ENCODE measurements at regions not wholly inside any gene's neighbourhood (a gene's known extent, or its start where the extent isn't known, plus 50 kb on each side); places are given as distances from the start of the nearest gene placed in this dataset.

DNA sequence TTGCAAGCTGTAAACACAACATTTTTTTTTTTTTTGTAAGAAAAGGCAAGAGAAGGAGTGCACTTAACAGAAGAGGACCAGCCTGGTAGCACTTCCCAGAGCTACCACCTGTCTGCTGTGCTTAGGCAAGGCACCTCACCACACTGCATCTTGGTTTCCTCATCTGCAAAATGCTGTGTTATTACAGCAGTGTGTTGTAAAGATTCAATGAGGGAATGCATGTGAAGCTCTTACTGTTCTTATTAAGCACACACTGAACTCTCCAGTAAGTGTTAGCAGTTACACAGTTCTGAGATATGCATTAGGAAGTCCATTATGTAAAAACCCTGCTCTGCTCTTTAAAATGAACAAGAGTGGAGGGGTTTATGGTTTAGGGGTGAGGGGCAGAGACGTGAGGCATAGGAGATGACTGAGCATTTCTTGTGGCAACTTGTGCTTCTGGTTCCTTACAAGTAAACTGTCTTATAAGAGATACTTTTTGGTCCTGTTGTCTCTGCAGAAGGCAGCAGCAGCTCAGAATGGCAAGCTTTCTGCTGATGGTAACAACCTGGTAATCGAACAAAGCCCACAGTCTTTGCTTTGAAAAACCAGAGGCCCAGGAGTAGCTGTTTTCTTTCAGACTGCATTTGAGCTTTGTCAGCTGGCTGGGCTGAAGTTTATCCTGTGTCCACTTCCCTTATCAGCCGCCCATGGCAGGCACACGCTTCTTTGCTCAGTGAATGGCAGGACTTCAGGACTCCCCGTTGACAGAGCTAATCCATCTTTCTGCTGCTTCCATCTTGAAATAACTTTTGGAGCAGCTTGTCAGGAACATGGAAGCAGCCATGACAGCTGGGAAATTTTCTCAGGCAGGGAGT, 98.8 kb upstream of the BMPER start:
- ATAC-seq (no peak), DNase-seq (no peak)

DNA sequence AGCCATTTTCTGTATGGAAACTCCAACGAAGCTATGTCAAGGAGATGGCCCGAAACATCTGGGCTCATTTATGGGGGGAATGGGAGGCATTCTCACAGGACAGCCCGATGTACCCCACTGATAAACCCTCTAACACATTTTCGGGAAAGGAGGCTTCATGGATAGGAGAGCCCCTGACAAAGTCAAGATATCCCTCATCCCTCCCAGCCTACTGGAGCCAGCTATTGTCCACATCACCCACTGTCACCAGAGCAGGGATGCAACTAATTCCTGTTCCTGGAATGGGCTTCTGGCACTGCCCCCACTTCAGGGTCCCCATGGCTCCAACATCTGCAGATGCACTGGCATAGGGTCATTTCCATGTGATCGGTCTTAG, 98.2 kb upstream of the BMPER start:
- Histone ChIP-seq H3K27me3 (ENCODE audit: low read depth) (no peaks in the 10 kb centered on the region), H3K36me3 (no peaks in the 10 kb centered on the region), H3K4me1 (peaks cover 19% of the 10 kb centered on the region), H3K27ac (peak overlapping the region; percentile 9), H3K9me3 (no peaks in the 10 kb centered on the region), H3K4me3 (no peak overlapping the region)
- TF ChIP-seq, protein P1, sequence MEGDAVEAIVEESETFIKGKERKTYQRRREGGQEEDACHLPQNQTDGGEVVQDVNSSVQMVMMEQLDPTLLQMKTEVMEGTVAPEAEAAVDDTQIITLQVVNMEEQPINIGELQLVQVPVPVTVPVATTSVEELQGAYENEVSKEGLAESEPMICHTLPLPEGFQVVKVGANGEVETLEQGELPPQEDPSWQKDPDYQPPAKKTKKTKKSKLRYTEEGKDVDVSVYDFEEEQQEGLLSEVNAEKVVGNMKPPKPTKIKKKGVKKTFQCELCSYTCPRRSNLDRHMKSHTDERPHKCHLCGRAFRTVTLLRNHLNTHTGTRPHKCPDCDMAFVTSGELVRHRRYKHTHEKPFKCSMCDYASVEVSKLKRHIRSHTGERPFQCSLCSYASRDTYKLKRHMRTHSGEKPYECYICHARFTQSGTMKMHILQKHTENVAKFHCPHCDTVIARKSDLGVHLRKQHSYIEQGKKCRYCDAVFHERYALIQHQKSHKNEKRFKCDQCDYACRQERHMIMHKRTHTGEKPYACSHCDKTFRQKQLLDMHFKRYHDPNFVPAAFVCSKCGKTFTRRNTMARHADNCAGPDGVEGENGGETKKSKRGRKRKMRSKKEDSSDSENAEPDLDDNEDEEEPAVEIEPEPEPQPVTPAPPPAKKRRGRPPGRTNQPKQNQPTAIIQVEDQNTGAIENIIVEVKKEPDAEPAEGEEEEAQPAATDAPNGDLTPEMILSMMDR (IDR thresholded peaks at IDR 0.05), result no peak
- ATAC-seq (no peak), DNase-seq (no peak)
- intact Hi-C loops (cut with DNase I), result no loop called here

More for the DNA sequence above, 98.8 kb upstream of the BMPER start:
- peak overlapping the region; percentile 9 for H3K27ac ChIP-seq
- H3K4me1 ChIP-seq, result peaks cover 19% of the 10 kb centered on the region
- intact Hi-C loops (cut with DNase I), result no loop called here
- TF ChIP-seq, protein P1 (IDR thresholded peaks at IDR 0.05), result no peak
- no peaks in the 10 kb centered on the region for H3K36me3 ChIP-seq
- H3K9me3 ChIP-seq, result no peaks in the 10 kb centered on the region
- no peaks in the 10 kb centered on the region for H3K27me3 ChIP-seq (ENCODE audit: low read depth)
- no peak overlapping the region for H3K4me3 ChIP-seq

DNA sequence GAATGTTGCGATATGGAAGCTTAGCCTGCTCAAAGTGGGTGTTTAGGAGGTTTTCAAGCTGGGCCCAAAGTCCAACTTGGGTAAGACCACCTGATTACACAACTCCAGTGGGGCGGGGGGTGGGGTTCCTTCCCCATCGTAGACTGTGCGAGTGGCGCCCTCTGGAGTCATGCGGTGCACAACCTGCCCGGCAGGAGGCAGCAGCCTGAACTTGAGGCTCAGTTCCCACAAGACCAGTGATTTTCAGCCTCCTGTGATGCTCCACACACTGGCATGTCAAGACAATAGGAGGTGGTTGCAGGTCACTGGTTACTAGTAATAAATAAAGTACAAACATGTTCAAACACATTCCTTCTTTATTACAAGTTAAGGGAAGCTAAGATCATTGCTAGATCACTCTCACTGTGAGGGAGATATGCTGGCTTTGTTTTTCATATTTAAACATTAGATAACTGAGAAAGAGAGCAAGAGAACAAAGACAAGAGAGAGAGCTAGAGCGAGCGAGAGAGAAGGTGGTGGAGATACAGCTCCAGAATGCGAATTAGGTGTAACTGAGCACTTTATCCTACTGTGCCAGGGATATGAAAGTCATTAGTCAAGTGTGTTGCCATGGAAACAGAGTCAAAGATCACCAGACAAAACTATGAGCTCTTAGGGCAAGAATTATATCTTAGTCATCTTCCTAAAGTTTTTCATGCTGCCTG, 97.4 kb upstream of the BMPER start:
- TF ChIP-seq, protein P1 (IDR thresholded peaks at IDR 0.05), result no peak

DNA sequence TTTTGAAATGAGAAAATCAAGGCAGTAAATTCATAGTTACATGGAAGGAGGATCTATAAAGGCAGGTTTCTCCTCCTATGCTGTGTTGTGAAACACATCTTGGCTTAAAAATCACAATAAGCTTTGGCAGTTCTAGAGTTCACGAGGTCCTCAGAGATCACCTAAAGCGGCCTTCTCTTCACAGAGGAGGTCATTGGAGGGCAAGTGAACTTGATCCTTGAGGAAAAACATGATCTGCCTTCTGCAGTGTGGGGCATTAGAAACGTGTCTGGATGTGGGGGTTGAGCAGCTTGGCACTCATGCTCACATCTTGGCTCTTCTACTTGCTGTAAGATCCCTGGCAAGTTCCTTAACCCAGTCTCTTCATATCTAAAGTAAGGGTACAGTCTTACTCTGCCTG, 96.1 kb upstream of the BMPER start:
- H3K27me3 ChIP-seq (ENCODE audit: low read depth), result no peaks in the 10 kb centered on the region
- H3K4me1 ChIP-seq, result peaks cover 19% of the 10 kb centered on the region
- DNase-seq, result no peak
- H3K36me3 ChIP-seq, result no peaks in the 10 kb centered on the region
- no peak for ATAC-seq
- no peak overlapping the region for H3K27ac ChIP-seq
- TF ChIP-seq, protein P1 (IDR thresholded peaks at IDR 0.05), result no peak
- H3K4me3 ChIP-seq, result no peak overlapping the region
- no peaks in the 10 kb centered on the region for H3K9me3 ChIP-seq
- intact Hi-C loops (cut with DNase I), result no loop called here

More for the DNA sequence above, 97.4 kb upstream of the BMPER start:
- H3K9me3 ChIP-seq, result no peaks in the 10 kb centered on the region
- no peak overlapping the region for H3K4me3 ChIP-seq
- no peaks in the 10 kb centered on the region for H3K27me3 ChIP-seq (ENCODE audit: low read depth)
- no peak for DNase-seq
- H3K4me1 ChIP-seq, result peaks cover 19% of the 10 kb centered on the region
- no peaks in the 10 kb centered on the region for H3K36me3 ChIP-seq
- ATAC-seq, result no peak
- intact Hi-C loops (cut with DNase I), result no loop called here
- H3K27ac ChIP-seq, result no peak overlapping the region

DNA sequence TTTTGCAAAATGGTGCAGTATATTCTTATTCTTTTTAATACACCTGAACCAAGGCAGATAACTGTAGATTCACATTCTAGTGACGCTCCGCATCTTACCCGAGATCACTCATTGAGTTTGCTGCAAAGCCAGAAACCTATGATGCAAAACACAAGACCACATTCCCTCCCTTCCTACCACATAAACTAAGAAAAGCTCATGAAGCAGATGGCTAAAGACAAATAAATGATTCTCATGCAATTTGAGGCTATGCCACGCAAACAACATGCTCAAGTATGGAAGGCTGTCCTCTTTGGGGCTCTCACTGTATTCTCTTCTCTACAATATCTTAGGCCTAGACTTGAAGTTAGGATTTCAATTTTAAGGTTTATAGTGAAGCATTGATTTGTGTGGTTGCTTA, 95.0 kb upstream of the BMPER start:
- no peak for ATAC-seq
- Histone ChIP-seq H3K9me3 (no peaks in the 10 kb centered on the region), H3K4me3 (no peak overlapping the region), H3K4me1 (peaks cover 19% of the 10 kb centered on the region), H3K36me3 (no peaks in the 10 kb centered on the region), H3K27me3 (ENCODE audit: low read depth) (no peaks in the 10 kb centered on the region), H3K27ac (no peak overlapping the region)
- no peak for DNase-seq
- TF ChIP-seq, protein P1 (IDR thresholded peaks at IDR 0.05), result no peak
- intact Hi-C loops (cut with DNase I), result no loop called here
